DMS53 treated with DMSO at 0.1 percent for 48 hours (cell line): ENCODE measurements at regions not wholly inside any gene's neighbourhood (a gene's known extent, or its start where the extent isn't known, plus 50 kb on each side); places are given as distances from the start of the nearest gene placed in this dataset.
A peak's percentile ranks its signal among the peaks of the same experiment; 100 is the strongest.

Experiments
- DNase-seq: peaks from one replicate; lab custom pipeline; 2025; ENCODE audit not compliant: unreplicated experiment; lab: John Stamatoyannopoulos, UW

DNA sequence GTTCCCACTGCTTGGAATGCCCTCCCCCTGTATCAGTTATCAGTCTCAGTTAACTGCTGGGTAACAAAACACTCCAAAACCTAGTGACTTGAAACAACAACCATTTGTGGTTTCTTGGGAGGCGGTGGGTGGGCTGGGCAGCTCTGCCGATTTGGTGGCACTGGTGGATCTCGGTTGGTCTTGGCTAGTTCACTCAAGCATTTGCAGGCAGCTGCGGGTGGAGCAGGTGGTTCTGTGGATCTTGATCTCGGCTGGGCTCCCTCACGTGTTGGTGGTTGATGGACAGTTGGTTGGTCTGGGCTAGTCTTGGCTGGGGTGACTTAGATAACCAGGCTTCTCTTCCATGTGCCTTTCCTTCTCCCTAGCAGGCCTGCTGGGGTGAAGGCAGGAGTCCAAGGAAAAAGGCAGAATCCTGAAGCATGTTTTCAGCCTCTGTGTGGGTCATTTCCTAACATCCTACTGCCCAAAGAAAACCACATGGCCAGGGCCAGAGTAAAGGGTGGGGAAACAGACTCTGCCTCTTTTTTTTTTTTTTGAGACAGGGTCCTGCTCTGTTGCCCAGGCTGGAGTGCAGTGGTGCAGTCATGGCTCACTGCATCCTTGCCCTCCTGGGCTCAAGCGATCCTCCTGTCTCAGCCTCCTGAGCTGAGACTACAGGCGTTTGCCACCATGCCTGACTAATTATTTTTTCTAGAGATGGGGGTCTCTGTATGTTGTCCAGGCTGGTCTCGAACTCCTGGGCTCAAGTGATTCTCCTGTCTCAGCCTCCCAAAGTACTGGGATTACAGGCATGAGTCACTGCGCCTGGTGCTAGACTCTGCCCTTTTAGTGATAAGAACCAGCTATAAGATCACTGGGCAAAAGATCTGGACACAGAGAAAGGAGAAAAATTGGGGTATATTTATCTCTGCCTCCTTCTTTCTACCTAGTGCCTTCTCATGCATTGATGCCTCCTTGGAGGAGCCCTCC lies 183.7 kb downstream of the RGS3 start:
- no peak for DNase-seq

DNA sequence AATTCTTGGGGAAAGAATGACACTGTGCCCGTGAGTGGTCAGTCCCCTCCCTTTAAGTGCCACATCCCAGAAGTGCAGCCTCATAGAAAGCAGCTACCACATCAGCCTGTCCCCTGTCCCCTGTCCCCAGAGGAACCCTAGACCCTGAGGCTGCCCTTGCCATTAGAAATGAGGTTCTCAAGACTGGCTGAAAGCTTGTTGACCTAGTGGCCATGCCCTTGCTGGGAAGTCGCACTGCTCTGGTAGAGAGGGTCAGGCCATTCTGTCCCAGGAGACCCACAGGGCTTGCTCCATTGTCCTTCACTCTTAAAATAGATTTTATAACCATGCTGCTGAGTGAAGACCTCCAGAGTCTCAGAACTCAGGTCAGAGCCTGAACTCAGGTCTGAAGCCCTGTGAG lies 184.5 kb downstream of the RGS3 start:
- no peak for DNase-seq

DNA sequence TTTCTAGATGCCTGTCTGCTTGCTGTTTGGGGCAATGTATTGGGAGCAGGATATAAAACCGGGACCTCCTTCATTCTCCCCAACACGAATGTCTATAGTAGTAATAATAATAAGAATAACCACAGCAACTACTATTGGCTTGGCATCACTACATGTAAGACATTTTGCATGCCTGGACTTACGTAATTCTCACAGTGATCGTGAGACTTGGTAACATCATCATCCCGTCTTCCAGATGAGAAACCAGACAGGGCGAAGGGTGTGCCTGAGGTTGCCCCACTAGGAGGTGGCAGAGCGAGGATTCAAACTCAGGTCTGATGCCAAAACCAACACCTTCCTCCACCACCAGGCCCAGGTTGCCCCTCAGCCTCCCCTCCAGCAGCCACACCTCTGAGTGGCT lies 185.1 kb downstream of the RGS3 start:
- DNase-seq: no peak

DNA sequence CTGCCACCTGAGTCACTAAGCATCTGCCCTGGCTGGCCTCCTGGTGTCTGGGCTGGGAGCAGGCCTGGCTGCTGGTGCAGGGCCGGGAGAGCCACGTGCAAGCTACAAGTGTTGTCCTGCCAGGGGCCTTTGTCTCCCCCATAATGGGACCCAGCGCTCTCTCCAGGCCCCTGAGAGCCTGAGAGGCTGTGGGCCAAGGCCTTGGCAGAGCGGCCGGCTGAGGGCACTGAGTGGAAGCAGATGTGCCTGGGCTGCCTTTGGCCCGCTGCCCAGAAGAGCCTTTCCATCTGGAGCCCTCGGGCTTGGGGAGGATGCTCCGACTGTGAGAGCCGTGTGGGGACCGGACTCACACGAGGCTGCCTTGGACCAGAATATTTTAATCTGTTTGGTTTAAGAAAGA lies 185.5 kb downstream of the RGS3 start:
- no peak for DNase-seq

DNA sequence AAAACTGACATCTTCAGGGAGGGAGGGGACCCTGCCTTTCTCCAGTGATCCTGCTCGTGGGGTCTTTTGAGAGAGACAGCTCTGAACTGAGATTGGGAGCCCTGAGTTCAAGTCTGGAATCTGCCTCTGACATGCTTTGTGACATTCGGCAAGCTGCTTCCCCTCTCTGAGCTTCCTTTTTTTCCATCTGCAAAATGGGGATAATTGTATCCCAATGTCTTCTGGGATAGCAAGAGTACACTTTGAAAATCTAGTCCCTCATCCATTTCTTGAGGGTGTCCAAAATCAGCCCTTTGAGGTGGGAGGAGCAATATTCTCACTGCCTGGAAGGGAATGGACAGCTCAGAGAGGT lies 186.3 kb downstream of the RGS3 start:
- no peak for DNase-seq

DNA sequence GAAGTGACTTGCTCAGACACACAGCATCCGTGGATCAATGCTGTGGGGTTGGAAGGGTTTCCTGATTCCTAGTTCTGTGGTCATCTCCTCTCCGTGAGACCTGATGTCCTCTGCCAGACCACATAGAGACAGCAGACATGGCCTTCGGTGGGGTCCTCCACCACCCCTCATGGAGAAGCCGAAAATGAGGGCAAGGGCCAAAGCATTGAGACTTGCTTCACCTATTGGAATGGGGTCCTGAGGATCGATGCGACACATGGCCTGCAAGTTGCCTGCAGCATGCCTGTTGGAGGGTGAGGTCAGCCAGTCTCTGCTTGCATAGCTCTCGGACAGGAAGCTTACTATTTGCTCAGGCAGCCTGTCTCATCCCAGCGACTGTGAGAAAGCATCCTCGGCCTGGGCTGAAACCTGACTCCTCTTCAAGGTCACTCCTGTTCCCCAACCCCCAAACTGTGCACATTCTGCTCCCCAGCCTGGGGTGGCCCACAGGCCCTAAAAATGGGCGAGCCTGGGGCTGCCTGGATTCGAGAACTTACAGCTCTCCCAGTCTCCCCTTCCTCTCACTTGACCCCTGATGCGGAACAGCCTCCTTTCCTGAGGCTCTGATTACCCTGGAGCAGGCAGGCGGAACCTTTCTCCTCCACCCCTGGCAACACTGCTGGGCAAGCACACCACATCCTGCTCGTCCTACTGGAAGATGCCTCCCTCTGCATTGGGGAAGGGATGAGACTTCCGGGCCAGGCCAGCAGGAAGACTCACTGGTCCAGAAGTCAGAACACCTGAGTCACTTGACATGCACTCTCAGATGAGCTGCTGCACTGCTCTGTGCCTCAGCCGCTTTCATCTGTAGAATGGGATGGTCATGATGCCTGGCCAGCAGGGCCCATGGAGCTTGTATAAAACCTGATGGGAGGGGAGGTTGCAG lies 186.9 kb downstream of the RGS3 start:
- DNase-seq: peak; percentile 85

DNA sequence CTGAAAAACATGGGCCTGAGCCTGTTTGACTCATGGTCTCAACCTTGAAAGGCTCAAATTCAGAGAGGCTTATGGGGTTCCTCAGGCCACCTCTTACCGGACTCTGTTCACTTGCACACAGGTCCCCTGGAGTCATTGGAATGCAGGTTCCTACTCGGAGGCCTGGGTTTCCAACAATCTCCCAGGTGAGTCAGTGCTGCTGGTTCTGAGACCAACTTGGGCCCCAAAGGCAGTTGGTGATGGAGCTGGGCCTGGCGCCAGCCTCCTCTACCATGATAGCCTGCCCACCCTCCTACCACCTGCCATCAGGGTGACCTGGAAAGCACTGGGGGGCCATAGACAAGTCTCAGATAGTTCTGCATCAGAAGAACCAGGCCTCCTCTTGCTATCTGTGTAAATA lies 188.4 kb downstream of the RGS3 start:
- no peak for DNase-seq

DNA sequence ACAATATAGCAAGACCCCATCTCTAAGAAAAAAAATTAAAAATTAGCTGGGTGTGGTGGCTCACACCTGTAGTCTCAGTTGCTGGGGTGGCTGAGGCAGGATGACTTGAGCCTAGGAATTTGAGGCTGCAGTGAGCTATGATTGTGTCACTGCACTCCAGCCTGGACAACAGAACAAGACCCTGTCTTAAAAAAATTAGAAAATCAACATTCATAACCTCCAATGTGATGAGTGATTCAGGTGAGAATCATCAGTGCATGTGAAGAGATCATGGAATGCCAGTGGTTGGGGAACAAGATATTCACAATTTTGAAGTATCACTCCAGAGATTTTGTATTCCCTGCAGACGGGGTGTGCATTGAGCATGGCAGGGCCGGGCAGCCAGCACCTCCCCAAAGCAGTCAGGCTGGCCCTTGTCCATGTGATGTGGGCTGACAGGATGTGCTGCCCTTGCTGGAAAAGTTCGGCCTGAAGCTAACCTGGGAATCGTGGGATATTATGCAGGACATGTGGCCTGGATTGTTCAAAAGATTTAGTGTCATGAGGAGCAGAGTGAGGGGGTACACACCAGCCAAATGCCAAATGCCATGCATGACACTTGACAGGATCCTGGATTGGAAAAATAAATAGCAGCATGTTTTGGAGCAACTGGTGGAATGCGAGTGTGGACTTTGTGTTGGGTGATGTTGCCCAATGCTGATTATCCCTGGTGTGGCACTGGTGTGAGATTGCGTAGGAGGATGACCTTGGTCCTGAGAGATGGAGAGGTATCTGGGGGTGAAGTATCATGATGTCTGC lies 189.0 kb downstream of the RGS3 start:
- DNase-seq: no peak

DNA sequence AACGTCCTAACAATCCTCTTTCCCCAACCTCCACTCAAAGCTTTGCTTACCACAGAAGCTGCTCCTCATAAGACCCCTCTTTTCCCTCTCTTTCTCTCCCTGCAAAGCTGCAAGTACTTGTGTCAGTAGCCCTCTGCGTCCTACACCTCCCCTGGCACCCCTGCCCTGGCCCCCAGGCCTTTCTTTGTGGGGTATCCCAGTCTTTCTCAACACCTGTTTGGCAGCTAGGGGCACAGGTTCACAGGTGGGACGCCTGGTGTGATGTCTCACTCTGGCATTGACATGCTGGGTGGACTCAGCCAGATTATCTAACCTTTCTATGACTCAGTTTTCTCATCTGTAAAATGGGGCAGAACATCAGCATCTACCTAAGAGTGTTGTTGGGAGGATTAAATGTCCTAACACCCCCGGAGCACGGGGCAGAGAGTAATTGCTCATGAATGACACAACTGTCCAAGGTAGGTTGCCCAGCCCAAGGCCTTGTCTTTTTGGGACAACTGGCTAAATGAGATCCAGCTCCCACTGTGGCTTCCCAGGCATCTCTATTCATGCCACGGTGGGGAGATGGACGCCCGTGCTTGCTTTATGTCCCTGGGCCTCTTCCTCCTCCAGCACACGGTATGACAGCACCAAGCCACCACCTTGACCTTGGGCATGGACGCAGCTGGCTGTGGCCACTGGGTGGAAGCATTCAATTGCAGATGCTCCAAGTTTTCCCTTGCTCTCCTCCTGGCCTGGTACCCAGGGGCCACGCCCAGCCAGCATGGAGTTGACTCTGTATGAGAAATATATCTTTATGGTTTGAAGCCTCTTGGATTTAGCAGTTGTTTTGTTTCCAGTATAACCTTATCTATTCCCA lies 190.4 kb downstream of the RGS3 start:
- no peak for DNase-seq

DNA sequence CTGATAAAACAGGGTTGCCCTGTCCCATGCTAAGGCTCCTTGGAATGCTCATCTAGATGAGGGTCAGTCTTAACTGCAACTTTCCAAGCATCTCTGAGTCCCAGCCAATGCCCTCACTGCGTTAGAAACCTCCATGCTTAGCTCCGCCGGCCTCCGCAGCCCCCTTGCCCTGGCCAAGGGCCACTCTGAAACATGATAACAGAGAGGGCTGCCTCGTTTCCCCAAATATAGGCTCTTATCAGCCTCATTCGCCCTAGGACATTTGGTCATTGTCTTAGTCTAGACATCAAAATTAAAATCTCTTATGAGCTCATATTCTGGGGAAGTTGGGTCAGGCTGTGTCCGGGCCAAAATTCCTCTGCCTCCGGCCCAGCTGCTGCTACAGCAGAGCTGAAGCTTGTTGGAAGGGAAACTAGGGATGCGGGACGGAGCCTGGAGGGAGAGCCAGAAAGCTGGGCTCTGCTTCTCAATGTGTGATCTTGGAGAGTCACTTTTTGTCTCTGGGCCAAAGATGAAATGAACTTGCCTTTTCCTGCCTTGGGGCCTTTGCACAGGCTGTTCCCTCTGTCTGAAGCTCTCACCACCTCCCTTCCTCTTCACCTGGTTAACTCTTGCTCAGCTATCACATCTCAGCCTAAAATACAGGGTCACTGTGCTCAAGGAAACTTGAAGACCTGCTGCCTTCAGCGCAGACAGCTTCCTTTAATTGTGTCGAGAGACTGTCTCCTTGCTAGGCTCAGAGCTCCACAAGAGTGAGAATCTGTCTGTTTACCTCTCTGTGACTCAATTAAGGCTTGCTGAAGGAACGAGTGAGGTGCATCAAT lies 191.3 kb downstream of the RGS3 start:
- no peak for DNase-seq

DNA sequence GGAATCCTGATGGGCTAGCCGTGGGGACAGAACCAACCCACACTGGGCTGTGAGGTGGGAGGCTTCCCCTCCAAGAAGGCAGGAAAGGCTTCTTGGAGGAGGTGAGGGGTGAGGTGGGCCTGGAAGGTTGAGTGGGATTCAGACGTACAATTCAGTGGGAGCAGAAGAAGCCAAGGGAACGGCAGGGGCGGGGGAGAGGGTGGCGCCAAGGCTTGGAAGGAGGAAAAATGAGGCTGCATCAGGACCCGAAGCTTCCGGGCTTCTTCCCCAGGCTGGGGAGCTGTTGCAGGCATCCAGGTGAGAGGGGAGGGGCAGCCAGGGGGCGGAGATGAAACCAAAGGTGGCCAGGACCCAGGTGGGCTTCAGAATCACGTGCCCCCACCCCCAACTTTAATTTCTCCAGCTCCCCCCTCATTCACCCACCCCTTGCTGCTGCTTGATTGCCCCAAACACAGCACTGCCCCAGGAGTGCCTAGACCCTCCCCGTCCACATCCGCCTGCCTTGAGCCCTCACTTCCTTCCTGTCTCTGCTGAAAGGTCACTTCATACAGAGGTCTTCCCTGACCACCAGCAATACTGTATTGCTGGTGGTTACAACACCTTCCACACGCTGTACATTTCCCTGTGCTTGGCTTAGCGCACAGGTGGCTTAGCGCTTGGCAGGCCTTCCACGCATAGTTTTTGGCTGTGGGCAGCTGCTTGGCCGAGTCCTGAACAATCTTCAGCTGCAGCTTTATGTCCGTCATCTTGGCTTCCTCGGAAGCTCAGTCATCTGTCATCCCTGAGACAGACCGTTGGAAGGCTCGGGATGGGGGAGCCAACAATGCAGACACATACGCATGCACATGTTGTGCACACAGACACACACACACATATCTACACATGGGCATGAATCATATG lies 193.5 kb downstream of the RGS3 start:
- DNase-seq: no peak

DNA sequence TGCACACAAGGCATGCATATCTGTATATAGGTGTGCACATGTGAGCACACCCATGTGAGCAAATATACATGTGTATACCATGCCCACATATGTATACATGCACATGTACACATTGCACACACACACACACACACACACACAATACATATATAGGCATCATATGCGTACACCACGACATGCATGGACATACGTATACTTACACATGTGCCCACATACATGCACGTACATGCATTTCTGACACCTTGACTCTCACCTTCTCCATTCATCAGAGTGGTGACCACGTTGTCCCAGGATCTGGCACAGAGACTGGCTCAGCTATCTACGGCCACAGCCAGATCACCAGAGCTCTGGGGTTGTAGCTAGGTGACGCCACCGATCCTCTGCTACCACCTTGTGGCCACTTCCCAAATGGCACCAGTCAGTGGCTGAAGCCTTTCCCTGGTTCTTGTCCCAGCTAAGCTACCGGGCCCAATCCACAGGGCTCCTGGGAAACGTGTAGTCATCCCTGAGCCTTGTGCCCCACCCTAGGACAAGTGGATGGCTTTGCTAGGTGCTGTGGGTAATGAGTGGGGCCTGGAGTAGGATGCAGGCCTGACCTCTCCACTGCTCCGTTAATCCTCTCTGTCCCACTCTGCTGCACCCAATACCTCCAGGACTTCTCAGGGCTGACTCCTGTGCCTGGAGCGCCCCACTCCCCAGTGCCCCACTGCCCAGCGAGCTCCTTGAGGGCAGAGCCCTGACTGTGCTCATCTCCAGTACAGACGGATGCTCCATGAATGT lies 194.4 kb downstream of the RGS3 start:
- DNase-seq: peak; percentile 70

DNA sequence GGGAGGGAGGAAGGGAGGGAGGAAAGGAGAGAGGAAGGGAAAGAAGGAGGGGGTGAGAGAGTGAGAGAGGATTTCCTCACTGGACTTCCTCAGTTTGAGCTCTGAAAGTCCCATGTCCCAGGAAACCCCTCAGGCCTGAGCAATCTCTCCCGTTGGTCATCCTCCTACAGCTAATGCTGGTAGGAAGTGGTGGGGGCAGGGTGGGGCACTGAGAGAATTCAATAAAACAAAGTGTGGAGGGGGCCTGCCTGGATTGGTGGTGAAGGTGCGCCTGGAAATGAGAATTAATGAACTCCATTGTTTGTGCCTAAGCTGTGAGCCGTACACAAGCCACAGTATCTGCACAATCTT lies 195.0 kb downstream of the RGS3 start:
- no peak for DNase-seq

DNA sequence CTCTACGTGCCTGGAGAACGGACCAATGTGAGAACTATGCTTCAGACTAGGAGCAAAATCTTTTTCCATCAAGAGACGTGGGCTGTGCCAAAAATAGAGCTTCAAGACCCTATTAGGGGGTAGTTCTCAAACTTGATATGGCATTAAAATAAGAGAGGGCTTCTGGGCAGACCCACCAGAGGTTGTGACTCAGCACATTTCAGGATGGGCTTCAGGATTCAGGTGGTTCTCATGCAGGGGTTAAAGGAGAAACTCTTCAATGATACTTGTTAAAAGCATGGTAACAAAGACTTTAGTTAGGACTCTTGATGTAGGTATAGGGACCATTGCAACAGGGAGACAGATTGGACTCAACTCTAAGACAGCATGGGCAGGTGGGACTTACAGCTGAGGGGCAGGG lies 195.5 kb downstream of the RGS3 start:
- DNase-seq: no peak

DNA sequence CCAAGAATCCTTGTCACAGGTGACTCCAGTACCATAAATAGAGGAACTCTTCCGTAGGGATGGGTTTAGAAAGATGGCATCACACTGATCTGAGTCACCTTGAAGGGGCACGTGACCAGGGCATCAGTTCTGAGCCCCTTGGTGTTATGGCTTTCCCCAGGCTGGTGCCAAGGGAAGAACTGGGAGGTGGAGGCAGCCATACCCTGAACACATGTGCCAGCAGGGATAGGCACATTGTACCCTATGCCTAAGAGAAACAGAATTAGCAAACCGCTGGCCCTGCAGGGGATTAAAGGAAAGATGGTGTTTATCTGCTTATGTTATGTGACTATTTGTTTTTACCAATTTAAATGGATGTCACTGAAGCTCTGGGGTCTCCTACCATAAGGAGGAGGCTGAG lies 196.2 kb downstream of the RGS3 start:
- DNase-seq: no peak

DNA sequence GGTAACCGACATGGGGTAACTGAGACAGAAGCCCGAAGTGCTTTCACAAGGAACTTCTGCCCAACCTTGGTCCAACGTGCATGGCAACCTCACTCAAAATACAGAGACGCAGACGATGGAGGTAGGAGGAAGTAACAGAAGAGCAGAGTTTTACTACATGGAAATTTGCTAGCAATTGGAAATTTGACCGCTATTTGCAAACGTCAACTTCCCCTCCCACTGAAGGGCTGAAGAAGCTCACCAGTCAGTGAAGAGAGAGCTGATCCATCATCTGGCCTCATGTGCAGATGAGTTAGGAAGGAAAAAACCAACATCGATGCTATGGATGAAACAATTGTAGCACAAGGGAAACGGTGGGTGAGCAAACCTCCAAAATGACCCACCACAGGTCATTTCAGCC lies 196.7 kb downstream of the RGS3 start:
- DNase-seq: no peak

DNA sequence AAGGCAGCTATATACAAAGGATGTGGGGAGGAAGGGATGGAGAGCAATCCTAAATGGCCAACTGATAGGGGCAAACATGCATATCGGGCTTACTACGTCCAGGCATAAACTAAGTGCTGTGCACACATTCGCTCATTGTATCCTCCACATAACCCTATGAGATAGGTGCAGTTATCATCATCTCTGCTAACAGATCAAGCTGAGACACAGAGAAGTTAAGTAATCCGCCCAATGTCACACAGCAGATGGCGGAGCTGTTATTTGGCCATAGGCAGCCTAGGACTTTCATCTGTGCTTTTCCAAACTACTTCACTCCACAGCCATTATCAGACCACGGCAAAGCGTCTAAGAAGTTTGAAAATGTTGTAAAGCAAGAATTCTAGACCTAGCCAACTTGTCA lies 197.5 kb downstream of the RGS3 start:
- DNase-seq: no peak
